HG02623 (cell line): ENCODE measurements at regions not wholly inside any gene's neighbourhood (a gene's known extent, or its start where the extent isn't known, plus 50 kb on each side); places are given as distances from the start of the nearest gene placed in this dataset.
A peak's percentile ranks its signal among the peaks of the same experiment; 100 is the strongest.

ENCODE experiments used
- ATAC-seq: cut with Tn5 transposase; IDR thresholded peaks from one replicate; pipeline ENCODE4 v1.9.1; 2021; ENCODE audit warnings: moderate library complexity; ENCODE audit not compliant: unreplicated experiment

DNA sequence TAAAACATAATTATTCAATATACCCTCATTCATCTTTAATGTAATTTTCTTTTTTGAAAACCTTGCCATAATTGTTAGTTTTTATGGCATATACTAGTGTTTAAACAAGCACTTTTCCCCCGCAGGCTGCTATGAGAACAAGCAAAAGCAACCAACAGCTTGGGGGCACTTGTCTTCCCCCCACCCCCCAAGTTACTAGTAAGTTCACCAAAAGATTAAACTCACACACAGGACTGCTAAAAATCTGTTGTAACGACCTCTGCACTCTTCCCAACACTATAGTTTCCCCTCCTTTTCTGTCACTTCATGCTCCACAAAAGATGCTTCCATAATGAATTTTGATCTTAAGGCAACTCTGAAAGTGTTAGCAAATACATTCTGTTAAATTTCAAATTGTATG lies 474.9 kb upstream of the SOX5 start:
- ATAC-seq, result no peak

DNA sequence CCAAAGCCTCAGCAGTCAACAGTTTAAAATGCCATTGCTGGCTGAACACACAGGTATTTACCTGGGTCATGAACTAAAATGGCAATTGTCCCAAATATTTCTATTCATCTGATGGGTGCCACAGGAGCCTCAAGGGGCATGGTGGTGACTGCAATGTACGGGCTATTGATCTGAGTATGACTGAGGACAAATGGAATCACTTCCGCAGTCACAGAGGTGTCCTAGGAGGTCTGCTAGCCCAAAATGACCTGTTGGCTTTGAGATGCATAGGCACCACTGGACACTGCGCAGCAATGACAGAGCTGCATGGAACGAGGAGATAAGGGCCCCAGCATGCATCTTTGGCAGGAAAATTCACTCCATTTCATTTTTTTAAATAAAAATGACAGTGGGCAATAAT lies 474.1 kb upstream of the SOX5 start:
- ATAC-seq, result no peak

DNA sequence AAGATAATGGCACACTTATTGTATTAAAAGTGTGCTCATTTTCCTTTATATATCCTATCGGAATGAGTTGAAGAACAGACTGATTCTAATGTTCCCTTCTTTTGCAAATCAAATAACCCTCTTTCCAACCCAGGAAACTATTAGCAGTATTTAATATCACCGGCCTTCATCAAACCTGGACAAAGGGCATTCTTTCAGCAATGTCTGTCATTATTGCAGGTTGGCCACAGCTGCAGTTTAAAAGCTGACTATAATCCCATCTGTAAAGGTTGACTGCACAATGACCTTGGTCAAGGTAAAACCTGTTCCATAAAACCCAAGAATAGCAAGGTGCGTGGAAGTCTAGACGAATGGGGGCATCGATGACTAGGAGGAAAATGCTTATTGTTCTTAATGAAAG lies 472.3 kb upstream of the SOX5 start:
- ATAC-seq, result no peak

DNA sequence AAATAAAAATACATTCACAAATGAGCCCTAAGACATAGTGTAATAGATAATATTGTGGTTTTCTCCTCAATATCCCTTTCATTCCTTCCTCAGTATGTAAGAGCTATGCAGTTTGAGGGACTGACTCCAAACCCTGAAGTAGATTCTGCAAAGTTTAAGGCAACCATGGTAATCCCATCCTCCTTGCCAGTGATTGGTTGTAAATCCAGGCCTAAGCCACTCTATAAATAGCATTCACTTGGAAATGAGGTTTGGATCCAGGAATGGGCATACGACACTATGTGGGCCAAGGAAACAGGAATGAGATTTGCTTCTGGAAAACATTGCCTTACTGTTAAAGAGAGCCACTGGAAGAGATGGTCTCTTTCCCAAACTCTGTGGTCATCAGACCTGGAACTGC lies 468.7 kb upstream of the SOX5 start:
- no peak for ATAC-seq

DNA sequence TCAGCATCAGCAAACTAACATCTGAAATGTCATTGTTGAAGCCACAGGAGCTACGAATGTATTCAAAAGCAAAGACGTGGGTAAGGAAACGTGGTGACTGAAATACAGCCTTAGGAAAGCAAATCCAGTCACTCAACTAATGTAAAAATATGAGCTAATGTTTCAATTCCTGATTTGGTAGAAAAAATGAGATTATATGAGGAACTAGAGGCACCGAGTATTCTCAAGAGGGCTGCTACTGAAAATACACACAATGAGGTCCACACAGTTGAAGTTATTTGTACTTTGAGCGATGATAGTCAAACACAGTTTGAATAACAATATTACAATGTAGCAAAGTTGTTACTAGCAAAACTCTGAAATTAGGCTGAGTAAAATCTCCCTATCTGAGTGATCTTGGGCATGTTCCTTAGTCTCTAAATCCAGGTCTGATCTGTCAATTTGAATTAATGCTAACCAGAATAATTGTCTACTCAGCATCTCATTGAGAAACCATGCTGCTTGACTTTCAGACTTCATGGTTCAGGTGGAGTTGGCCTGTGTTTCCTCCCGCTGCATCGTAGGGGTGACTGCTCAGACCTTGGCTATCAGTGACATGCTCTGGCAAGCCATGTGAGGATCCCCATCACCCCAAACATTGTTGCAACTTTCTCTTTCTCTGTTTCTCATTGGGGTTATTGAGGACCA lies 467.1 kb upstream of the SOX5 start:
- no peak for ATAC-seq

DNA sequence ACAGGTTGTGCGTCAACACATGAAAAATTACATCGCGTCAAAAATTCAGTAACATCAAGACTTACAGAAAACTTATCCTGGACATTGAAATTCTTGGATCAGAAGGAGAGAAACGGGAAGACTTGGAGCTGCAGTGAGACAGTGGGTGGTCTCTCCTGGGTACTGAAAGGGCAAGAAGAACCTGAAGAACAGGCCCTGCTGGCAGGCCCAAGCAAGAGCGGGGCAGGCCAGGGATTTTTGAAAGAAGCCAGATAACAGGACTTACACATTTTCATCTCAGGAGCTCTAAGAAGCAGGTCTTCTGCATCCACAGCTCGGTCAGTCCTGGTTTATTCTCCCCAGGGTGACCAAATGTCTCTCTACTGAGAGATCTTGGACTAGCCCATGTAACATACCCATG lies 466.5 kb upstream of the SOX5 start:
- no peak for ATAC-seq

DNA sequence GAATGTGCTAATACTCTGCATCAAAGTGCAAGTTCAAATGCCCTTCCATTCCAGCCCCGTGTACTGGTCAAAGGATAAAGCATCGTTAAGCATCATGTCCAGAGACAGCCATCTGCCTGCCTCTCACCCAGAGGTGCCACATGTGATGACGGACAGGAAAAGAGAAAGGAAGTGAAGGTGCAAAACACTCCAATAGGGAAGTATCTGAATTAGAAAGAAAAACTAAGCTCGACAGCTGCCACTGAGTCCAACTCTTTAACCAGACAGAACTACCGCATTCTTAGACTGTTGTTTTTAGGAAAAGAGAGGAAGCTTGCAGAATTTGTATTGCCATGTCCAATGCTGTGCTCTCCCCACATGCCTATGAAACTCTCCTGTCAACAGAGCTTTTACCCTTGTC lies 465.0 kb upstream of the SOX5 start:
- ATAC-seq, result no peak

DNA sequence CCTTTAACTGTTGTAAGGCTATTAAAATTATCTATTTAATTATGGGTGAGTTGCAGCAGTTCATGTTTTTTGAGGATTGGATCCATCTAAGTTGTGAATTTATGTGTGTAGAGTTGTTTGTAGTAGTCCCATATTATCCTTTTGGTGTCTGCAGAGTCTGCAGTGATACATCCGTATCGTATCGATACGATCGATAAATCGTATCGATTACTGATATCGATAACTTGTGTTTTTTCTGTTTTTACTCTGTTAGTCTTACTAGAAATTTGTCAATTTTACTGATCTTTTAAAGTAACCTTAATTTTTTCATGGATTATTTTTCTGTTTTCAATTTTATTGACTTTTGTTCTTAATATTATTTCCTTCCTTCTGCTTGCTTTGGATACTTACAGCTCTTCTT lies 462.5 kb upstream of the SOX5 start:
- ATAC-seq, result no peak

DNA sequence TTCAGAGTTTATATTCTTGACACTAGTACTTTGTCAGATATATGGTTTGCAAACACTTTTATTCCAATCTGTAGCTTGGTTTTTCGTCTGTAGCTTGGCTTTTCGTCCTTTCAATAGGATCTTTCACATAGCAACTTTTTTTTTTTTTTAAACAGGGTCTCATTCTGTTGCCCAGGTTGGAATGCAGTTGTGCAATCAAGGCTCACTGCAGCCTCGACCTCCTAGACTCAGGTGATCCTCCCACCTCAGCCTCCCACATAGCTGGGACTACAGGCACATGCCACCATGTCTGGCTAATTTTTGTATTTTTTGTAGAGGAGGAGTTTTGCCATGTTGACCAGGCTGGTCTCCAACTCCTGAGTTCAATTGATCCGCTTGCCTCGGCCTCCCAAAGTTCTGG lies 460.4 kb upstream of the SOX5 start:
- ATAC-seq, result no peak

DNA sequence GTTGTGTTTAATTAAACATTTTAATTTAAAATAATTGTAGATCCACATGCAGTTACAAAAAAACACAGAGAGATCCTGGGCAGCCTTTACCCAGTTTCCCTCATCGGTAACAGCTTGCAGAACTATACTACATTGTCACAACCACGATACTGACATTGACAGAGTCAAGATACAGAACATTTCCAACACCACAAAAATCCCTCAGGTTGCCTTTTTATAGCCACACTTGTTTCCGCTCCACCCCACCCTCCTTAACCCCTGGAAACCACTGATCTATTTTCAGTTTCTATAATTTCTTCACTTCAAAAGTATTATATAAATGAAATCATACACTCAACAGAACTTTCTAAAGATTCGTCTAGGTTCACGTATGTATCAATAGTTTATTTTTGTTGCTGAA lies 458.8 kb upstream of the SOX5 start:
- ATAC-seq, result no peak

DNA sequence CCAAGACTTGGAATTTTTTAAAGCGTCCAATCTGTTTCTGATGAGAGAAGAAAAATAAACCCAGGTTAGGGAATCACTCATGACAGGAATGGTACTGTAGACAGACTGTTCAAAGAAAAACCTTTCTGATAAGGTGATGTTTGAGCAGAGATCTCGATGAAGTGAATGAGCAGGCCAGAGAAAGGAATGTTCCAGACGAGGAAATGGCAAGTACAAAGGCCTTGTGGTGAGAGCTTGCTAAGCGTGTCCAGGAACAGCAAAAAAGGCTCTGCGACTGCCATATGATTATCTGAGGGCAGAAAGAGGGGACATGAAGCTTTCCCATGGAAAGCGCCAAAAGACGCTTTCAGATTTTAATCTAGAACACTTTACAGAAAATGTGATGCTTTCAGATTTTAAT lies 458.4 kb upstream of the SOX5 start:
- no peak for ATAC-seq

DNA sequence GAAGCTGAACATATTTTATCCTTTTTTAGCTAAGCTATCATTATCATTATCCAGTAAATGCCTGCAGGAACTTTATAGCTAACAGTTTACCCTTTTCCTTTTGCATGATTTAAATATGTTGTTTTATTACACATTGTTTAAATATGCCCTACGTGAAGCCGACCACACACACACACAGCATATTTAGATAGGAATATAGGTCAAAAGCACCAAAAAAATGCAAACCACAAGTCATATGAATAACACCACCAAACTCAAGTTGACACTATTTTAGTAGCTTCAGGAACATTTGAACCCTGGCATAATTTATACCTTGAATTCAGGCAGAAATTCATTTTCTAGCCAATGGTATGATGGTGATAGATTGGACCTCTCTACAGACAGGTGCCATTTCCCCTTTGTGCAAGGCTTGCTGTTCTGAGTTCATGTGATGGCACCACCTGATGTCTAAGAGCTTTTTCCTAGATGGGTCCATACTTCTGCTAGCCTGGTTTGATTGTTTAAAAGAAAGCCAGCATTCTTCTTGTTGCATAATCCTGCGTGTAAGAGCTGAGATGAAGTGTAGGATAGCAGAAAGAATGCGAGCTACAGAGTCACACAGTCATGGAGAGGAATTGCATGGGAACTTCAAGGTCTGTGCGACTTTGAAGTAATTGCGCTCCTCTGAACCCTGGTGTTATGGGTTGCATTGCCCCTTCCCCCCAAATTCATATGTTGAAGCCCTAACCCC lies 454.8 kb upstream of the SOX5 start:
- ATAC-seq, result no peak

DNA sequence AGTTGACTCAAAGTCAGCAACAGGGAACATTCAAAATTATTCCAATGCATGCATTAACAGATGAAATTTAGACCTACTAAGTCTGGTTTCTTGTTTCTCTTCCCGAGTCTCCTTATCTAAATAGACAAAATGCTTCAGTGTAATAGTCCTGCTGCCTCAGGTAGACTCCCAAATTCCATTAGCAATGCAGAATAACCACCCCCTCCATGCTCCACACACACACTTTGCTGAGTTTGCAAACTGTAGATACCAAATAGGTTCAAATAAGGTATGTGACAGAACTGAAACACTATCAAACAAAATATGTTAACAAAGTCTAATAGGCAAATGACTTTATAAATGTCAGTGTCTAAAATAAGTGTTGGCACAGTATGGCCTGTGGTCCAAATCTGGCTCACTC lies 451.1 kb upstream of the SOX5 start:
- ATAC-seq, result no peak

DNA sequence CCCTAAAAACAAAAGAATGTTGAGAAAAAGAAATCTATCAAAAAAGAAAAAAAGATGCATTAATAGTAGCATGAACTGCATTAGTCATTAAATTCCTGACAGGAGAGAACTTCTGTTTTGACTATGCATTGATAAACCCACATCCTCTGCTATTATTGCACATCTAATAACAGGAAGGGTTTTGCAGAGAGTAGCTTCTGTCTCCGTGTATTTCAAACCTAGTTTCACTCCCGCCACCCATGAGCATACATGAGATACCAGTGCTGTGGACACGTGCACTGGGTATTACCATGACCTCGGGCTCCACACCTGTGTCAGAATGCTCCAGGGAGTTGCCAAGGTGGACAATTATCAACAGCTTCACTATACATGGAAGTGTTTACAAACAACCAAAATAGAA lies 449.1 kb upstream of the SOX5 start:
- peak; percentile 60 for ATAC-seq

DNA sequence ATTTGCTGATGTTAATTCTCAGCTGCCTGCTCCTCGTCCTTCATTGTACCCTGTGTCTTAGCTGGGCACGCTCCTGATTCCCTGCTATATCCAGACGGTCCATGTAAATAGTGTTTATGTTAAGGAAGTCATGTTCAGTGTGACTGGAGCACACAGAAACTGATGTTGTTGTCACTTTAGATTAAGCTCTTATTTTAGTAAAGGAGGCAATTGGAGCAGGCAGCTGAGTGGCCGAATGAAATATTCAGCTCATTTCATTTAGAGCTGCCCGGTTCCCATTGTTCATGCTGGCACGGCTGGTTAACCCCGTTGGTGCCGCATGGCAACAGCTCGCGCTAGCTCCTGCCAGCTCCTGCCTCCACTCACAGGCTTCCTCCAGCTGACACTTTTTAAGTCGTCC lies 446.8 kb upstream of the SOX5 start:
- ATAC-seq, result no peak

DNA sequence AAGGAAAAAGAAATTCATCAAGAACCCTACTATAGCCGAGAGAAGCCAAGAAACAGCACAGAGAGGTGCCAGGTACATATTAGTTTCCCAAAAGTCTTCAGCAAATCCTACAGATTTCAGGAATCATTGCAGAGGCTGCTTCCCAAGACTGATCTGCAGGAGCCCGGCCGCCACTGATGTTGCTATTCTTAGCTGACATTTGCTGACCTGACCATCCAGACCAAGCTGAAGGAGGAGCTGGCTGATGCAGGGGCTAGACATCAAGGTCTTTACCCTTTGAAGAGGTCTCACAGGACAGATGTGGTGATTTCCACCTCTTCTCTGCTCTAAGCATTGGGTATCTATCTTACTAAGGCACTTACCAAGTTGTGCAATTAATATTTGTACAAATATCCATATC lies 444.8 kb upstream of the SOX5 start:
- no peak for ATAC-seq

DNA sequence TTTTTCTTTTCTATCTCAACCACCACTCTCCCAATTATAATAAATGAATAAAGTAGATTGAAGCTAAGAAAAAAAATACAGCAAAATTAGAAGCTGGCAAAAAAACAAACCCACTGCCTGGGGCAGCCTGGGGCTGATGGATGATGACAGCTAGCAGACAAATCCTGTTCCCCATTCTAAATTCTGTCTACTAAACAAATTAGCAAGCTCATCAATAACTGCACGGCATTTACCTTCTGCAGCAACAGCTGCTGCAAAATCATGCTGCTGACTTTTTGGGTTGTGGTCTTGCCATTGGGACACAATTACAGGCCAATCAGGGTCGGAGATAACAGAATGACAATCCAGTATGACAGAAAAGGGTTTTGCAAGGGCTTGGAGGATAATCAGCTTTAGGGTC lies 443.6 kb upstream of the SOX5 start:
- ATAC-seq, result no peak

DNA sequence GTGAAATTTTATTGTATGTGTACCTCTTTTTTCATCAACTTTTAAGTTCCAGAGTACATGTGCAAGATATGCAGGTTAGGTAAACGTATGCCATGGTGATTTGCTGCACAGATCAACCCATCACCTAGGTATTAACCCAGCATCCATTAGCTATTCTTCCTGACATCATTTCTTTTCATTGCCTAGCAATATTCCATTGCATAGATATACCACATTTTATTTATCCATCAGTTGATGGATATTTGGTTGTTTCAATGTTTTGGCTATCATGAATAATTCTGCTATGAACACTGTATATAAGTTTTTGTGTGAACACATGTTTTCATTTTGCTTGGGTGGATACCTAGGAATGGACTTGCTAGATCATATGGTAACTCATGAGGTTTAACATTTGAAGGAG lies 439.9 kb upstream of the SOX5 start:
- ATAC-seq, result no peak

DNA sequence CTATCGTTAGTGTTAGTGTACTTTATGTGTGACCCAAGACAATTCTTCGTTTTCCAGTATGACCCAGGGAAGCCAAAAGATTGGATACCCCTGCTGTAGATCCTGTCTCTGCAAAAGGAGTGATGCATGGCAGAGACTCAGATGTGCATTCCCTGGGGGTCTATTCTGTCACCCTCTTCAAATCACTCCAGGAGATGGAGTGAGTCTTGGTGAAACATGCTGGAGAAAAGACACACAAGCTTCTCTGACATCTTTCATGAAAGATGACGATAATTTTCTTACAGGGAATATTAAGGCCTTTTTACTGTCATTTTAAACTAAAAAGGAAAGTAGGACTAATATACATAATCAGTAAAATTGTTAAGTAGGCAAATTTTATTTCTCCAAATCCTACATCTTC lies 437.9 kb upstream of the SOX5 start:
- ATAC-seq, result no peak

DNA sequence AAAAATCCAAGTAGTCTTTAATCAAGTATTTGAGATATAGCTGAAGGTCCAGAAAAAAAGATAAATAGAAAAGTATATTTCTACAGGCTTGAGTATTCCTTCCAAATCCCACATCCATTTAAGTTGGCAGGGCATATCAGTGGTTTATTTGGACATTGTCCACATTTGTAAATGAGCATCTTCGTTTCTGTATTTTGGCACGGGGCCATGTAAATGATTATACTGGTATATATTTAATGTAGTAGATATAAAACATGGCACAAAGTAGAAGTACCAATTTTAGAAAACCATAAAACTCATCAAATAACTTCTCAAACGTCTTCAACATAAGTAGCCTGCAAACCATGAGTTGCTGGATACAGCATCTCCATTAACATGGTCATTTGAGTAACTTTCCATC lies 437.4 kb upstream of the SOX5 start:
- no peak for ATAC-seq

DNA sequence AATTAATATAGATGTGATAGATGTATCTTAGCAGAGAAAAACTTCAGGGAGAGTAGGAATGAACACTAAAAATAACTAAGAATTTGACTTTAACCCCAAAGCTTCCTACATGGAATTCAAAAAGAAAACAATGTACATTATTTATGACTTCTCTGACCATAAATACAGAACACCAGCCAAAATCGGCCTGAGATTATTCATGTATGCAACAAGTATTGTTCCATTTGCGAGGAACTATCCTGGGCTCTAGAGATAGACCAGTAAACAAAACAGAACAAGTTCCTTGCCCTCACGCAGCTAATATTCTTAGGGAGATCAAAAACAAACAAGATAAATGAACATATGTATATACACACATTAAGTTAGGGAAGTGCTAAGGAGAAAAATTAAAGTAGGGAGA lies 432.3 kb upstream of the SOX5 start:
- no peak for ATAC-seq

DNA sequence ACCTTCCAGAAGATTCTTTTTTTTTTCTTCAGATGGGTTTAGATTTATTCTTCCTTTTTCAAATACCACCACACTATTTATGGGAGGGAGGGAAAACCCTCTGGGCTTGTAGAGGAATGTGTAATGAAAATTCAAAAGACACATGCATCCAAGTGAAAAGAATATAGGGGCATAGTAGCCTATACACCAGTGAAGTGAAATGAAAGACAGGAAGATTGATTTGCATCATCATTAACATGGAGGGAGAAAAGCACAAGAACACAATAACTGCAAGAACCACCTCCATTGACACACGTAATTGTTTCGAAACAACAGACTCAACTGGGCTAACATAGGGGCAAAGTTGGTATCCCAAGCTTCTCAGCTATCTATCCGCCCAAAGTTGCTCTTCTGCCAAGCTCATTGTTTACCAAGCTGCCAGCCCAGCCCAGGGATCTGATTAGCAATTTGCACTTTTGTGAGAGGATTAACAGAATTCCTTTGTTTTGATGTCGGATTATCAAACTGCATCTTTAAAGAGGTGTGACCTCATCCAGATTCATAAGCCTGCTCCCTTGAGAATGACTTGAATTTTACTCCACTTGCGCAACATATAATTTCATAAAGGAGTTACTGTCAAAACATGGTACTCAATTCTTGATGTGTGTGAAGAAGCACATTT lies 430.5 kb upstream of the SOX5 start:
- ATAC-seq, result no peak
